GM21526 (cell line): ENCODE measurements at regions not wholly inside any gene's neighbourhood (a gene's known extent, or its start where the extent isn't known, plus 50 kb on each side); places are given as distances from the start of the nearest gene placed in this dataset.

Experiments used
- ATAC-seq: cut with Tn5 transposase; IDR thresholded peaks from one replicate; pipeline ENCODE4 v1.9.1; 2021; ENCODE audit warnings: moderate library complexity; ENCODE audit not compliant: unreplicated experiment, low FRiP score

- ATAC-seq: no peak
These were observed 1030.1 kb downstream of the FSTL5 start for GRCh38 chr4:161133586-161134276.

- no peak for ATAC-seq
These were observed 1030.9 kb downstream of the FSTL5 start for GRCh38 chr4:161132715-161133425.

GRCh38 chr4:161121451-161121850 lies 1042.3 kb downstream of the FSTL5 start:
- ATAC-seq: no peak

GRCh38 chr4:161101881-161102280 lies 1061.9 kb downstream of the FSTL5 start:
- ATAC-seq: no peak

- ATAC-seq: no peak
These were observed 1066.0 kb downstream of the FSTL5 start for GRCh38 chr4:161097821-161098220.

GRCh38 chr4:161061046-161061445 lies 1102.8 kb downstream of the FSTL5 start:
- ATAC-seq: no peak
